ENCODE measurements at regions not wholly inside any gene's neighbourhood (a gene's known extent, or its start where the extent isn't known, plus 50 kb on each side); places are given as distances from the start of the nearest gene placed in this dataset.

GRCh38 chr4:149296503-149296902, 519.1 kb downstream of the IQCM start:
- no peak for DNase-seq (ENCODE audit: low spot score)
- in situ Hi-C loops (cut with HindIII; ENCODE audit: low sequenced_read_pairs) = no loop called here

GRCh38 chr4:149296084-149296483, 519.6 kb downstream of the IQCM start:
- in situ Hi-C loops (cut with HindIII; ENCODE audit: low sequenced_read_pairs) = no loop called here
- no peak for DNase-seq (ENCODE audit: low spot score)

- in situ Hi-C loops (cut with HindIII; ENCODE audit: low sequenced_read_pairs) = no loop called here
- DNase-seq (ENCODE audit: low spot score) = no peak
Measured at GRCh38 chr4:149294601-149295000, 521.0 kb downstream of the IQCM start.

GRCh38 chr4:149293046-149293649, 522.5 kb downstream of the IQCM start:
- in situ Hi-C loops (cut with HindIII; ENCODE audit: low sequenced_read_pairs) = no loop called here
- peak; percentile 6 for DNase-seq (ENCODE audit: low spot score)

GRCh38 chr4:149292425-149293007, 523.1 kb downstream of the IQCM start:
- DNase-seq (ENCODE audit: low spot score) = peak; percentile 58
- in situ Hi-C loops (cut with HindIII; ENCODE audit: low sequenced_read_pairs) = no loop called here

- in situ Hi-C loops (cut with HindIII; ENCODE audit: low sequenced_read_pairs) = no loop called here
- peak; percentile 76 for DNase-seq (ENCODE audit: low spot score)
Measured at GRCh38 chr4:149291463-149291862, 524.2 kb downstream of the IQCM start.

- in situ Hi-C loops (cut with HindIII; ENCODE audit: low sequenced_read_pairs) = no loop called here
- DNase-seq (ENCODE audit: low spot score) = no peak
Measured at GRCh38 chr4:149280806-149281205, 534.8 kb downstream of the IQCM start.

- in situ Hi-C loops (cut with HindIII; ENCODE audit: low sequenced_read_pairs) = no loop called here
- DNase-seq (ENCODE audit: low spot score) = no peak
Measured at GRCh38 chr4:149279776-149280175, 535.9 kb downstream of the IQCM start.

GRCh38 chr4:149279331-149279730, 536.3 kb downstream of the IQCM start:
- in situ Hi-C loops (cut with HindIII; ENCODE audit: low sequenced_read_pairs) = no loop called here
- DNase-seq (ENCODE audit: low spot score) = no peak

- in situ Hi-C loops (cut with HindIII; ENCODE audit: low sequenced_read_pairs) = no loop called here
- DNase-seq (ENCODE audit: low spot score) = no peak
Measured at GRCh38 chr4:149277705-149278104, 537.9 kb downstream of the IQCM start.

- in situ Hi-C loops (cut with HindIII; ENCODE audit: low sequenced_read_pairs) = no loop called here
- no peak for DNase-seq (ENCODE audit: low spot score)
Measured at GRCh38 chr4:149269835-149270234, 545.8 kb downstream of the IQCM start.

GRCh38 chr4:149266301-149266700, 549.3 kb downstream of the IQCM start:
- in situ Hi-C loops (cut with HindIII; ENCODE audit: low sequenced_read_pairs) = no loop called here
- DNase-seq (ENCODE audit: low spot score) = no peak

- no peak for DNase-seq (ENCODE audit: low spot score)
- in situ Hi-C loops (cut with HindIII; ENCODE audit: low sequenced_read_pairs) = no loop called here
Measured at GRCh38 chr4:149265645-149266044, 550.0 kb downstream of the IQCM start.

GRCh38 chr4:149264093-149264733, 551.4 kb downstream of the IQCM start:
- DNase-seq (ENCODE audit: low spot score) = peak; percentile 33
- in situ Hi-C loops (cut with HindIII; ENCODE audit: low sequenced_read_pairs) = no loop called here

- in situ Hi-C loops (cut with HindIII; ENCODE audit: low sequenced_read_pairs) = no loop called here
- DNase-seq (ENCODE audit: low spot score) = peak; percentile 41
Measured at GRCh38 chr4:149248191-149248764, 567.4 kb downstream of the IQCM start.

GRCh38 chr4:149247164-149247563, 568.5 kb downstream of the IQCM start:
- in situ Hi-C loops (cut with HindIII; ENCODE audit: low sequenced_read_pairs) = no loop called here
- DNase-seq (ENCODE audit: low spot score) = no peak

GRCh38 chr4:149245333-149245732, 570.3 kb downstream of the IQCM start:
- in situ Hi-C loops (cut with HindIII; ENCODE audit: low sequenced_read_pairs) = no loop called here
- no peak for DNase-seq (ENCODE audit: low spot score)

- in situ Hi-C loops (cut with HindIII; ENCODE audit: low sequenced_read_pairs) = no loop called here
Measured at GRCh38 chr4:149238097-149238496, 577.5 kb downstream of the IQCM start.

GRCh38 chr4:149234798-149235197, 580.8 kb downstream of the IQCM start:
- in situ Hi-C loops (cut with HindIII; ENCODE audit: low sequenced_read_pairs) = no loop called here
- no peak for DNase-seq (ENCODE audit: low spot score)

More at GRCh38 chr4:149238097-149238496, 577.5 kb downstream of the IQCM start:
- DNase-seq (ENCODE audit: low spot score) = no peak

GRCh38 chr4:149223659-149224058, 592.0 kb downstream of the IQCM start:
- no peak for DNase-seq (ENCODE audit: low spot score)

More at GRCh38 chr4:149223659-149224058, 592.0 kb downstream of the IQCM start:
- in situ Hi-C loops (cut with HindIII; ENCODE audit: low sequenced_read_pairs) = no loop called here
